Colonic mucosa (tissue), 4 donors: ENCODE measurements at regions not wholly inside any gene's neighbourhood (a gene's known extent, or its start where the extent isn't known, plus 50 kb on each side); places are given as distances from the start of the nearest gene placed in this dataset.

Experiments used
- DNase-seq: peaks from one replicate; pipeline ENCODE4 v3.0.0-alpha.2; 2020
- H3K27ac ChIP-seq: fragments of 200-600 bp; one replicate; pipeline ENCODE4 v1.8.0; 2021
- H3K27me3 ChIP-seq: fragments of 200-600 bp; one replicate; pipeline ENCODE4 v1.8.0; 2021
- H3K36me3 ChIP-seq: fragments of 200-600 bp; one replicate; pipeline ENCODE4 v1.8.0; 2021
- H3K4me1 ChIP-seq: fragments of 200-600 bp; one replicate; pipeline ENCODE4 v1.8.0; 2021; ENCODE audit warnings: mild to moderate bottlenecking
- H3K4me3 ChIP-seq: fragments of 200-600 bp; one replicate; pipeline ENCODE4 v1.8.0; 2021
- H3K9ac ChIP-seq, 2 donors: one replicate each; pipeline ENCODE4 v1.7.0; 2013; ENCODE audit warnings: control low read depth in 2 of 2, low read depth in 2 of 2, low read length in 2 of 2
- H3K9me3 ChIP-seq: fragments of 200-600 bp; one replicate; pipeline ENCODE4 v1.8.0; 2021
- CTCF ChIP-seq: fragments of 200-600 bp; IDR thresholded peaks from one replicate; pipeline ENCODE4 v1.8.0; 2022; ENCODE audit warnings: antibody characterized with exemption, mild to moderate bottlenecking
- intact Hi-C: fragments of 100-400 bp; cut with DNase I; formaldehyde crosslinking; loops from one replicate; pipeline ENCODE4 v1.14.1; 2022
- donor health status: healthy.
- donor health status: DM: no; HTN: no; CAD: no.
- donor health status: DM: no; HTN: no; CAD: no.

GRCh38 chr12:115749071-115749841, 528.2 kb downstream of the MED13L start:
- H3K9me3 ChIP-seq = no peaks in the 10 kb centered on the region
- no peaks in the 10 kb centered on the region for H3K4me1 ChIP-seq
- intact Hi-C loops = no loop called here
- H3K27ac ChIP-seq = no peak overlapping the region
- no peak overlapping the region for H3K9ac ChIP-seq
- TF ChIP-seq CTCF = no peak
- no peaks in the 10 kb centered on the region for H3K27me3 ChIP-seq
- no peak for DNase-seq
- no peak overlapping the region for H3K4me3 ChIP-seq
- no peaks in the 10 kb centered on the region for H3K36me3 ChIP-seq

- H3K4me3 ChIP-seq = no peak overlapping the region
- H3K27me3 ChIP-seq = no peaks in the 10 kb centered on the region
- intact Hi-C loops = no loop called here
- TF ChIP-seq CTCF = no peak
- peak overlapping the region in 1 of 2 donors; percentile 47 for H3K9ac ChIP-seq
- H3K27ac ChIP-seq = peak overlapping the region; percentile 64
- no peaks in the 10 kb centered on the region for H3K36me3 ChIP-seq
- DNase-seq = peak; percentile 59
- no peaks in the 10 kb centered on the region for H3K9me3 ChIP-seq
- no peaks in the 10 kb centered on the region for H3K4me1 ChIP-seq
Observed at GRCh38 chr12:115740586-115741155, 536.8 kb downstream of the MED13L start.

GRCh38 chr12:115737895-115738294, 539.6 kb downstream of the MED13L start:
- no peak for TF ChIP-seq CTCF
- Histone ChIP-seq H3K36me3 (no peaks in the 10 kb centered on the region), H3K27me3 (no peaks in the 10 kb centered on the region), H3K4me1 (no peaks in the 10 kb centered on the region), H3K9ac (no peak overlapping the region), H3K9me3 (no peaks in the 10 kb centered on the region), H3K27ac (no peak overlapping the region), H3K4me3 (no peak overlapping the region)
- intact Hi-C loops = no loop called here
- no peak for DNase-seq

GRCh38 chr12:115736360-115736759, 541.1 kb downstream of the MED13L start:
- Histone ChIP-seq H3K36me3 (no peaks in the 10 kb centered on the region), H3K27me3 (no peaks in the 10 kb centered on the region), H3K9ac (no peak overlapping the region), H3K9me3 (no peaks in the 10 kb centered on the region), H3K4me1 (no peaks in the 10 kb centered on the region), H3K4me3 (no peak overlapping the region), H3K27ac (no peak overlapping the region)
- no peak for TF ChIP-seq CTCF
- intact Hi-C loops = no loop called here
- DNase-seq = no peak

GRCh38 chr12:115730975-115731541, 546.4 kb downstream of the MED13L start:
- intact Hi-C loops = no loop called here
- Histone ChIP-seq H3K36me3 (no peaks in the 10 kb centered on the region), H3K9me3 (no peaks in the 10 kb centered on the region), H3K4me1 (no peaks in the 10 kb centered on the region), H3K27ac (no peak overlapping the region), H3K9ac (no peak overlapping the region), H3K27me3 (no peaks in the 10 kb centered on the region), H3K4me3 (no peak overlapping the region)
- no peak for DNase-seq
- TF ChIP-seq CTCF = no peak
